Astrocyte of the spinal cord (primary cell): ENCODE measurements at regions not wholly inside any gene's neighbourhood (a gene's known extent, or its start where the extent isn't known, plus 50 kb on each side); places are given as distances from the start of the nearest gene placed in this dataset.
"Not testable (repeated sequence)": the region's sequence is repeated elsewhere in the genome, so short reads cannot be mapped to it uniquely, and the experiment has no call there.

ENCODE experiments used
- DNase-seq: peaks from one replicate; pipeline ENCODE4 v3.0.0; 2011; ENCODE audit warnings: low read depth, low spot score
- H3K4me3 ChIP-seq: 2 replicates; pipeline ENCODE4 v1.5.1; 2011; ENCODE audit warnings: low read depth, mild to moderate bottlenecking, low read length, moderate library complexity
- CTCF ChIP-seq: IDR thresholded peaks from 2 replicates; pipeline ENCODE4 v1.5.1; 2012; ENCODE audit warnings: low read depth, mild to moderate bottlenecking, low read length, inconsistent platforms
- in situ Hi-C: cut with HindIII; loops from 2 replicates; pipeline ENCODE4 v1.10.0; 2017; ENCODE audit warnings: low sequenced_read_pairs

GRCh38 chr2:8122520-8122919, 559.3 kb upstream of the ID2 start:
- no peak for DNase-seq
- H3K4me3 ChIP-seq = no peak overlapping the region
- in situ Hi-C loops = no loop called here
- TF ChIP-seq CTCF = no peak

GRCh38 chr2:8123464-8123863, 558.4 kb upstream of the ID2 start:
- in situ Hi-C loops = no loop called here
- TF ChIP-seq CTCF = no peak

GRCh38 chr2:8125741-8126711, 555.8 kb upstream of the ID2 start:
- H3K4me3 ChIP-seq = no peak overlapping the region
- in situ Hi-C loops = no loop called here
- no peak for TF ChIP-seq CTCF
- no peak for DNase-seq

More at GRCh38 chr2:8123464-8123863, 558.4 kb upstream of the ID2 start:
- H3K4me3 ChIP-seq = no peak overlapping the region
- DNase-seq = no peak

- no peak overlapping the region for H3K4me3 ChIP-seq
- no peak for TF ChIP-seq CTCF
- DNase-seq = no peak
- in situ Hi-C loops = no loop called here
Measured at GRCh38 chr2:8126783-8127182, 555.1 kb upstream of the ID2 start.

GRCh38 chr2:8131423-8131822, 550.4 kb upstream of the ID2 start:
- H3K4me3 ChIP-seq, in situ Hi-C loops, DNase-seq: not testable (repeated sequence)

GRCh38 chr2:8132351-8132831, 549.5 kb upstream of the ID2 start:
- H3K4me3 ChIP-seq = no peak overlapping the region
- in situ Hi-C loops = no loop called here
- DNase-seq = peak; percentile 33
- no peak for TF ChIP-seq CTCF

GRCh38 chr2:8132879-8133278, 549.0 kb upstream of the ID2 start:
- no peak overlapping the region for H3K4me3 ChIP-seq
- TF ChIP-seq CTCF = no peak
- in situ Hi-C loops = no loop called here
- DNase-seq = no peak
